ENCODE measurements at regions not wholly inside any gene's neighbourhood (a gene's known extent, or its start where the extent isn't known, plus 50 kb on each side); places are given as distances from the start of the nearest gene placed in this dataset.

DNA sequence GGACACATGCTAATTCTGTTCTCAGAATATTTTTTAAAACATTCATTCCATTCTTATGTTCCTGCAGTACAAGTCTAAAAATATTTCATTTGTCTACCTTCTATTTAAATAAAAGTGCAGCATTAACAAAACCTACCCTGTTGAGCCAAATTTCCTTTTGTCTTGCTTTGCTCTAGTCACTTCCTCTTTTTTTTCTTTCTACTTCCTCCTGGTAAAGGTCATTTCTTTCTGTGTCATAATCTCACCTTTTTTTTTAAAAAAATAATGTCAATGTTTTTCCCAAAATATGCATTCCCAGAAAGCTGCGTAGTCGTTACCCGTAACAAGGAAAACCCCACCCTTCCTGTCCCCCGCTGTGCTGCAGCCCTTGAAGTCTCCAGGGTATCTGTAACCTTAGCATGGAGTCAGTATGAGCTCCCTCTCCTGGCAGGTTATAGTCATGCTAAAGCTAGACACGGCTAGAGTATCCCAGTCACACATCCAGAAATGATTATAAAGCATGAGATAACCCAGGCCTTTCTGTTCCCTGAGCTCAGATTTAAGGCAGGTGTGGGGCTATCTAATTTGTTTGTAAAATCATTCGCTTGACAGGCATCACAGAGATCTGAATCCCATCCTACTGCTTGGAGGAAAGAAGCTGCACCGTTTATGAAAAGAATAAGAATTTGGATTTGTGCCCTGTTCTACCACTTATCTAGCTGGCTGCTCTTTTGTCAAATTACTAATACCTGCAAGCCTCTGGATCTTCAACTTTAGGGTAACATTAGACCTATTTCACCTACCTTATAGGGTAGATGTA is 51.1 kb upstream of the EED start:
- no peak overlapping the region; the same call in 1 of the 2 replicates for H3K4me3 ChIP-seq (ENCODE audit: low read depth, low read length)
- DNase-seq (ENCODE audit: low read depth), result peak; percentile 69
- TF ChIP-seq, protein P1, sequence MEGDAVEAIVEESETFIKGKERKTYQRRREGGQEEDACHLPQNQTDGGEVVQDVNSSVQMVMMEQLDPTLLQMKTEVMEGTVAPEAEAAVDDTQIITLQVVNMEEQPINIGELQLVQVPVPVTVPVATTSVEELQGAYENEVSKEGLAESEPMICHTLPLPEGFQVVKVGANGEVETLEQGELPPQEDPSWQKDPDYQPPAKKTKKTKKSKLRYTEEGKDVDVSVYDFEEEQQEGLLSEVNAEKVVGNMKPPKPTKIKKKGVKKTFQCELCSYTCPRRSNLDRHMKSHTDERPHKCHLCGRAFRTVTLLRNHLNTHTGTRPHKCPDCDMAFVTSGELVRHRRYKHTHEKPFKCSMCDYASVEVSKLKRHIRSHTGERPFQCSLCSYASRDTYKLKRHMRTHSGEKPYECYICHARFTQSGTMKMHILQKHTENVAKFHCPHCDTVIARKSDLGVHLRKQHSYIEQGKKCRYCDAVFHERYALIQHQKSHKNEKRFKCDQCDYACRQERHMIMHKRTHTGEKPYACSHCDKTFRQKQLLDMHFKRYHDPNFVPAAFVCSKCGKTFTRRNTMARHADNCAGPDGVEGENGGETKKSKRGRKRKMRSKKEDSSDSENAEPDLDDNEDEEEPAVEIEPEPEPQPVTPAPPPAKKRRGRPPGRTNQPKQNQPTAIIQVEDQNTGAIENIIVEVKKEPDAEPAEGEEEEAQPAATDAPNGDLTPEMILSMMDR (IDR thresholded peaks at IDR 0.05; ENCODE audit: low read depth, low read length, missing control alignments), result peak; percentile 81

DNA sequence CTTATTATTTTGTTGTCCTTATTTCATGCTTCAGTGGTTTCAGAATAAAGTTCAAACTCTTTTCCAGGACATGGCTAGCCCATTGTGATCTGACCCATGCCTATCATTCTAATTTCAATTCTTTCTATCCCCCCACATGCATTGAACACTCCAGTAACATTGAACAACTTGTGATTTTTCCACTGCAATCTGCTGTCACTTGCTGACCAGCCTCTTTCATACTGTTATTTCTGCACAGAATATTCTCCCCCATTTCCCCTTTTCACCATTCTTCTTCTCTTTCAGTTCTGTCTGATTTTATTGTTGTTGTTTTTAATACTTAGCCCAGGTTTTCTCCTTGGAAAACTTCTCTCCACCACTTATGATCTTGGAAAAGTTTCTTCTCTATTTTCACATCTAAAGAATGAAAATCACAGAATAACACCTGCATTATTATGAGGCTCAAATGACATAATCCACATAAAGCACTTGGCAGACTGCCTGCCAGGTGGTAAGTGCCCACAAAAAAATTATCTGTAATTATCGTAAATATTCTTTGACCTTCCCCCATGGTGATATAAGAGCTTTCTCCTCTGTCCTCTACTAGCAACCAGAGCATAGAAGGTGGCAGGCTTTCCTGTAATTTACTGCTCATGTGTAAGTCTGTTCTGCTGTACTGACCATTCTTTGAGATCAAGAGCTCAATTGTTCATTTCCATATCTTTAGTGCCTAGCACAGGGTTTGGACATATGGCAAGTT is 51.9 kb upstream of the EED start:
- no peak for DNase-seq (ENCODE audit: low read depth)
- TF ChIP-seq, protein P1 (IDR thresholded peaks at IDR 0.05; ENCODE audit: low read depth, low read length, missing control alignments), result no peak
- H3K4me3 ChIP-seq (ENCODE audit: low read depth, low read length), result peak overlapping the region; percentile 21; the same call in 1 of the 2 replicates

DNA sequence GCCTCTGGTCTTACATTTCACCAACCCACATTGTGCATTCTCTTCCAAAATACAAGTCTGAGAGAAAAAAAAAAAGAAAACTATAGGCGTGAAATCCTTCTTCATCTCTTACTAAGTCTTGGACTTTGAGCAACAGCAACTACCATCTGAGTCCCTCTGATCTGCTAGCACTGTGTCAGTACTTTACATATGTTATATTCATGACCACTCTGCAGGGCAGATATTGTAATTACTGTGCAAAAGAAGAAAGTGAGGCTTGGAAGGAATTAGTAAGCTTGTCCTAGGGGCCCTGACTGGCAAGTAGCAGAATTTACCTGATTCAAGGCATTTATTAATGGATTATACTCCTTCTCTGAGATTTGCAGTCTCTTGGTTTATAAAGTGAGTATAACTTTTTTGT is 52.7 kb upstream of the EED start:
- H3K4me3 ChIP-seq (ENCODE audit: low read depth, low read length), result no peak overlapping the region
- DNase-seq (ENCODE audit: low read depth), result no peak
- TF ChIP-seq, protein P1 (IDR thresholded peaks at IDR 0.05; ENCODE audit: low read depth, low read length, missing control alignments), result no peak

DNA sequence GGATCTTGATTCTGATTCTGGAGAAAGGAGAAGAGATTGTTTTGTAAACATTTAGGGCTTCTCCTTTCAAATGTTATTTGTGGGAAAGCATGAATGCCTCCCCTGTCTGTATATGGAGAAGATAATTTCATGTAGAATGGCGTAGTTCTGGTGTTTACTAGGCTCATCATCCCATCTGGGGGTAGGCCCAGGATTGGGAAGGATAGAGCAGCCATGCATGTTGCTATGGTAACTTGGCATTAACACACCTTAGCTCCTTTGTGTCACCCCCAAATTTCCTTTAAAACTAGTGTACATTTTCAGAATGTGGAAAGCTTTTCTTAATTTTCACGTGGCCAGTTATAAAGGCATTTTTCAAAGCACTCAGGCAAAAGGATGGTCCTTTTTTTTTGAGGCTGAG is 57.5 kb upstream of the EED start:
- no peak overlapping the region for H3K4me3 ChIP-seq (ENCODE audit: low read depth, low read length)
- DNase-seq (ENCODE audit: low read depth), result no peak
- TF ChIP-seq, protein P1 (IDR thresholded peaks at IDR 0.05; ENCODE audit: low read depth, low read length, missing control alignments), result no peak

DNA sequence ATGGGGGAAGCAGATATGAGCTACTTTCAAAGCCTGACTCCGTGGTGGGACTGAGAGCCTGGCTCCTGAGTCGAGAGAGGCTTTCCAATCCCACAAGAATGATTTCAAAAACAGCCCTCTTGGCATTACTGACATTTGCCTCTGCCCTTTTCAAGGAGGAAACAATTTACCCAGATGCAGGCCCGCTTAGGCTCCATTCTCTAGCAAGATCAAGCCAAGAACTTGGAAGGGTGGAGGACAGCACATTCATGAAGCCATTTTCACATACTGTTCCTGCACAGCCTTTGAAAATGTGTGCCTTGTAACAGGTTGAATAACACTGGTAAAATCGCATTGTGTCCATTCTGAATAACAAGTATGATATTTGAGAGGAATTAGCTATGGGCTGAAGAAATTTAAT is 58.2 kb upstream of the EED start:
- DNase-seq (ENCODE audit: low read depth), result no peak
- TF ChIP-seq, protein P1 (IDR thresholded peaks at IDR 0.05; ENCODE audit: low read depth, low read length, missing control alignments), result no peak
- H3K4me3 ChIP-seq (ENCODE audit: low read depth, low read length), result no peak overlapping the region

DNA sequence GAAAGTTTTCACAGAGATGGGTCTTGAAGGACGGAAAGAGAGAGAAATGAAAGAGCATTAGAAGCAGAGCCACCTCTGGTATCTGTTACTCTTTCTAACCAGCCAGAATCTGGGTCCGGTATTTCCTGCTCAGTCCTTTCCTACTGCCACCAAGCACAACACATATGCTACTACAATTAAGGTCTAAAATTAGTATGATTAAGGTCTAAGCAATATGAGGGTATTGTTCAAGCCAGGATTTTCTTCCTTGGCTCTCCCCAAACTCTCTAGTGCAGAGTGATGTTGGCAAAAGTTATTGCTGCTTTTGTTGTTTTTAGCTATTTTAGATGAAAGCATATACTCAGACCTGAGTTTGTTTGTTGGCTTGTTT is 59.2 kb upstream of the EED start:
- TF ChIP-seq, protein P1 (IDR thresholded peaks at IDR 0.05; ENCODE audit: low read depth, low read length, missing control alignments), result no peak
- no peak for DNase-seq (ENCODE audit: low read depth)
- H3K4me3 ChIP-seq (ENCODE audit: low read depth, low read length), result no peak overlapping the region
